Neural cell (in vitro differentiated cells): ENCODE measurements at regions not wholly inside any gene's neighbourhood (a gene's known extent, or its start where the extent isn't known, plus 50 kb on each side); places are given as distances from the start of the nearest gene placed in this dataset.

Experiments
- H2AFZ ChIP-seq: fragments of 200-600, 300-800 bp; sonication (generic), shearing (Covaris generic); 2 replicates; pipeline ENCODE4 v1.6.0; 2014; ENCODE audit warnings: low read depth, mild to moderate bottlenecking, antibody characterized with exemption, low read length, moderate library complexity
- H3F3A ChIP-seq: fragments of 200-600 bp; shearing (Covaris generic); 2 replicates; pipeline ENCODE4 v1.6.1; 2016; ENCODE audit warnings: mild to moderate bottlenecking, moderate library complexity, mixed read lengths, antibody characterized with exemption, low read length; ENCODE audit not compliant: insufficient read depth, poor library complexity, severe bottlenecking
- H3K27ac ChIP-seq: fragments of 200-600, 300-800 bp; sonication (generic), shearing (Covaris generic); 2 replicates; pipeline ENCODE4 v1.5.1; 2014; ENCODE audit warnings: mild to moderate bottlenecking, low read length, moderate library complexity
- H3K27me3 ChIP-seq: fragments of 300-800, 200-600 bp; sonication (generic), shearing (Covaris generic); 2 replicates; pipeline ENCODE4 v1.6.0; 2014; ENCODE audit warnings: mild to moderate bottlenecking, low read depth, low read length, moderate library complexity; ENCODE audit not compliant: insufficient read depth
- H3K36me3 ChIP-seq: fragments of 300-800, 200-600 bp; sonication (generic), shearing (Covaris generic); 2 replicates; pipeline ENCODE4 v1.5.1; 2014; ENCODE audit warnings: mild to moderate bottlenecking, antibody characterized with exemption, low read length, moderate library complexity; ENCODE audit not compliant: insufficient read depth
- H3K4me2 ChIP-seq: fragments of 300-800, 200-600 bp; sonication (generic), shearing (Covaris generic); 2 replicates; pipeline ENCODE4 v1.6.0; 2014; ENCODE audit warnings: mild to moderate bottlenecking, low read length
- H3K4me3 ChIP-seq: fragments of 300-800, 200-600 bp; sonication (generic), shearing (Covaris generic); 2 replicates; pipeline ENCODE4 v1.5.1; 2014; ENCODE audit warnings: mild to moderate bottlenecking, low read length, moderate library complexity
- H3K79me2 ChIP-seq: fragments of 200-600 bp; shearing (Covaris generic); replicated peaks from 2 replicates; pipeline ENCODE4 v1.6.0; 2014; ENCODE audit warnings: mild to moderate bottlenecking, low read length, moderate library complexity; ENCODE audit not compliant: insufficient read depth
- H3K9ac ChIP-seq: fragments of 300-800, 200-600 bp; sonication (generic), shearing (Covaris generic); 2 replicates; pipeline ENCODE4 v1.6.1; 2016; ENCODE audit warnings: mild to moderate bottlenecking, low read length, mixed read lengths
- H3K9me2 ChIP-seq: fragments of 200-600 bp; shearing (Covaris generic); 2 replicates; pipeline ENCODE4 v1.6.1; 2016; ENCODE audit warnings: mild to moderate bottlenecking, low read length, mixed read lengths; ENCODE audit not compliant: insufficient read depth
- H3K9me3 ChIP-seq: fragments of 200-600, 300-800 bp; sonication (generic), shearing (Covaris generic); 2 replicates; pipeline ENCODE4 v1.6.1; 2016; ENCODE audit warnings: mild to moderate bottlenecking, mixed run types, low read length, moderate library complexity, mixed read lengths
- H4K20me1 ChIP-seq: fragments of 200-600 bp; shearing (Covaris generic); 2 replicates; pipeline ENCODE4 v1.6.1; 2016; ENCODE audit warnings: mild to moderate bottlenecking, mixed run types; ENCODE audit not compliant: insufficient read depth
- CTCF ChIP-seq: fragments of 450-650 bp; IDR thresholded peaks from 2 replicates; pipeline ENCODE4 v1.5.1; 2014; ENCODE audit warnings: antibody characterized with exemption, mild to moderate bottlenecking, moderate library complexity; ENCODE audit not compliant: poor library complexity, severe bottlenecking
- EP300 ChIP-seq: fragments of 450-650 bp; conservative IDR thresholded peaks from 2 replicates; pipeline ENCODE4 v1.6.1; 2014; ENCODE audit warnings: antibody characterized with exemption, mild to moderate bottlenecking, moderate library complexity; ENCODE audit not compliant: poor library complexity, severe bottlenecking
- EZH2 ChIP-seq: fragments of 200-600, 300-800 bp; shearing (Covaris generic), sonication (generic); IDR thresholded peaks from 2 replicates; pipeline ENCODE4 v1.6.1; 2014; ENCODE audit warnings: antibody characterized with exemption, low read length, borderline replicate concordance, mild to moderate bottlenecking; ENCODE audit not compliant: insufficient read depth, poor library complexity, severe bottlenecking
- MXI1 ChIP-seq: fragments of 450-650 bp; conservative IDR thresholded peaks from 2 replicates; pipeline ENCODE4 v1.6.1; 2014; ENCODE audit warnings: antibody characterized with exemption, mild to moderate bottlenecking; ENCODE audit not compliant: poor library complexity, severe bottlenecking
- POLR2AphosphoS5 ChIP-seq: IDR thresholded peaks from 2 replicates; pipeline ENCODE4 v1.6.1; 2012
- RAD21 ChIP-seq: fragments of 450-650 bp; conservative IDR thresholded peaks from 2 replicates; pipeline ENCODE4 v1.6.1; 2014; ENCODE audit warnings: antibody characterized with exemption, mild to moderate bottlenecking, moderate library complexity
- REST ChIP-seq: IDR thresholded peaks from 2 replicates; pipeline ENCODE4 v1.6.1; 2012; ENCODE audit warnings: borderline replicate concordance
- SMC3 ChIP-seq: fragments of 450-650 bp; conservative IDR thresholded peaks from 2 replicates; pipeline ENCODE4 v1.6.1; 2014; ENCODE audit warnings: antibody characterized with exemption, mild to moderate bottlenecking, moderate library complexity; ENCODE audit not compliant: poor library complexity
- TAF1 ChIP-seq: IDR thresholded peaks from 2 replicates; pipeline ENCODE4 v1.6.1; 2012; ENCODE audit warnings: low read depth

GRCh38 chr6:146957181-146958093 lies 246.8 kb upstream of the STXBP5 start:
- Histone ChIP-seq H3K9me3 (no peaks in the 10 kb centered on the region), H4K20me1 (no peaks in the 10 kb centered on the region), H3K4me3 (no peak overlapping the region), H3K4me2 (no peak overlapping the region), H3K9ac (no peak overlapping the region), H3K79me2 (no peaks in the 10 kb centered on the region), H2AFZ (no peak overlapping the region), H3F3A (no peaks in the 10 kb centered on the region), H3K27ac (no peak overlapping the region), H3K36me3 (no peaks in the 10 kb centered on the region), H3K27me3 (no peaks in the 10 kb centered on the region), H3K9me2 (no peaks in the 10 kb centered on the region)
- no peak for TF ChIP-seq REST
- TF ChIP-seq SMC3 = no peak
- TF ChIP-seq CTCF = no peak
- no peak for TF ChIP-seq RAD21
- TF ChIP-seq EZH2 = no peak
- no peak for TF ChIP-seq POLR2AphosphoS5
- no peak for TF ChIP-seq TAF1
- TF ChIP-seq EP300 = no peak
- no peak for TF ChIP-seq MXI1

GRCh38 chr6:146961831-146962230 lies 242.4 kb upstream of the STXBP5 start:
- Histone ChIP-seq H3K9me3 (peaks cover 7% of the 10 kb centered on the region), H3K9ac (no peak overlapping the region), H3K36me3 (no peaks in the 10 kb centered on the region), H3F3A (no peaks in the 10 kb centered on the region), H2AFZ (no peak overlapping the region), H3K9me2 (no peaks in the 10 kb centered on the region), H4K20me1 (no peaks in the 10 kb centered on the region), H3K4me2 (no peak overlapping the region), H3K27ac (no peak overlapping the region), H3K27me3 (no peaks in the 10 kb centered on the region), H3K79me2 (no peaks in the 10 kb centered on the region), H3K4me3 (no peak overlapping the region)
- no peak for TF ChIP-seq TAF1
- no peak for TF ChIP-seq CTCF
- no peak for TF ChIP-seq RAD21
- no peak for TF ChIP-seq REST
- no peak for TF ChIP-seq SMC3
- TF ChIP-seq EZH2 = no peak
- no peak for TF ChIP-seq EP300
- TF ChIP-seq MXI1 = no peak
- no peak for TF ChIP-seq POLR2AphosphoS5
